Rectal smooth muscle tissue (tissue), 1 donor: ENCODE measurements at regions not wholly inside any gene's neighbourhood (a gene's known extent, or its start where the extent isn't known, plus 50 kb on each side); places are given as distances from the start of the nearest gene placed in this dataset.

Experiments
- H3K27ac ChIP-seq: one replicate; pipeline ENCODE4 v1.7.0; 2013; ENCODE audit warnings: low read depth, low read length, inconsistent platforms
- H3K27me3 ChIP-seq: one replicate; pipeline ENCODE4 v1.7.0; 2013; ENCODE audit warnings: low read length; ENCODE audit not compliant: control insufficient read depth, insufficient read depth
- H3K36me3 ChIP-seq: one replicate; pipeline ENCODE4 v1.7.0; 2013; ENCODE audit warnings: low read length; ENCODE audit not compliant: control insufficient read depth, insufficient read depth
- H3K4me1 ChIP-seq: one replicate; pipeline ENCODE4 v1.7.0; 2013; ENCODE audit warnings: low read length; ENCODE audit not compliant: control insufficient read depth, insufficient read depth
- H3K4me3 ChIP-seq: one replicate; pipeline ENCODE4 v1.7.0; 2013; ENCODE audit warnings: low read length
- H3K9ac ChIP-seq: one replicate; pipeline ENCODE4 v1.7.0; 2013; ENCODE audit warnings: low read length

GRCh38 chr20:21574443-21574842, 60.6 kb upstream of the NKX2-2 start:
- Histone ChIP-seq H3K4me1 (no peaks in the 10 kb centered on the region), H3K27ac (no peak overlapping the region), H3K9ac (no peak overlapping the region), H3K36me3 (no peaks in the 10 kb centered on the region), H3K27me3 (no peaks in the 10 kb centered on the region), H3K4me3 (no peak overlapping the region)

GRCh38 chr20:21573259-21573658, 59.4 kb upstream of the NKX2-2 start:
- no peaks in the 10 kb centered on the region for H3K36me3 ChIP-seq
- H3K27ac ChIP-seq: no peak overlapping the region
- no peaks in the 10 kb centered on the region for H3K27me3 ChIP-seq
- no peak overlapping the region for H3K9ac ChIP-seq
- H3K4me3 ChIP-seq: no peak overlapping the region
- H3K4me1 ChIP-seq: no peaks in the 10 kb centered on the region

GRCh38 chr20:21571841-21572690, 58.2 kb upstream of the NKX2-2 start:
- Histone ChIP-seq H3K36me3 (no peaks in the 10 kb centered on the region), H3K27me3 (no peaks in the 10 kb centered on the region), H3K4me1 (no peaks in the 10 kb centered on the region), H3K9ac (no peak overlapping the region), H3K4me3 (no peak overlapping the region), H3K27ac (no peak overlapping the region)

GRCh38 chr20:21570285-21570992, 56.6 kb upstream of the NKX2-2 start:
- no peak overlapping the region for H3K9ac ChIP-seq
- H3K27me3 ChIP-seq: no peaks in the 10 kb centered on the region
- H3K36me3 ChIP-seq: no peaks in the 10 kb centered on the region
- no peak overlapping the region for H3K4me3 ChIP-seq
- no peaks in the 10 kb centered on the region for H3K4me1 ChIP-seq
- no peak overlapping the region for H3K27ac ChIP-seq

GRCh38 chr20:21569586-21569985, 55.7 kb upstream of the NKX2-2 start:
- Histone ChIP-seq H3K4me3 (no peak overlapping the region), H3K27me3 (no peaks in the 10 kb centered on the region)

GRCh38 chr20:21564127-21564773, 50.4 kb upstream of the NKX2-2 start:
- Histone ChIP-seq H3K27me3 (no peaks in the 10 kb centered on the region), H3K9ac (no peak overlapping the region), H3K4me1 (no peaks in the 10 kb centered on the region), H3K4me3 (no peak overlapping the region), H3K36me3 (no peaks in the 10 kb centered on the region), H3K27ac (no peak overlapping the region)

More at GRCh38 chr20:21569586-21569985, 55.7 kb upstream of the NKX2-2 start:
- Histone ChIP-seq H3K27ac (no peak overlapping the region), H3K36me3 (no peaks in the 10 kb centered on the region), H3K4me1 (no peaks in the 10 kb centered on the region), H3K9ac (no peak overlapping the region)
